ENCODE measurements at regions not wholly inside any gene's neighbourhood (a gene's known extent, or its start where the extent isn't known, plus 50 kb on each side); places are given as distances from the start of the nearest gene placed in this dataset.
"Not testable (repeated sequence)": the region's sequence is repeated elsewhere in the genome, so short reads cannot be mapped to it uniquely, and the experiment has no call there.

DNA sequence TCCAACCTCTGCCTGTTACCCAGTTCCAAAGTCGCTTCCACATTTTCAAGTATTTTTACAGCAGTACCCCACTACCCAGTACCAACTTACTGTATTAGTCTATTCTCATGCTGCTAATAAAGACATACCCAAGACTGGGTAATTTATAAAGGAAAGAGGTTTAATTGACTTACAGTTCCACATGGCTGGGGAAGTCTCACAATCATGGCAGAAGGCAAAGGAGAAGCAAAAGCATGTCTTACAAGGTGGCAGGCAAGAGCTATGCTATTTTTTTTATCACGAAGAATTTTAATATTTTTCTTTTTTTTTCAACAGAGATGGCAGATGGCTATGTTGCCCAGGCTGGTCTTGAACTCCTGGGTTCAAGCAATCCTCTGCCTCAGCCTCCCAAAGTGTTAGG lies 171.3 kb downstream of the MAIP1 start:
- not testable (repeated sequence) for TF ChIP-seq POLR2A, EP300 (IDR thresholded peaks at IDR 0.05)
- TF ChIP-seq, protein P1, sequence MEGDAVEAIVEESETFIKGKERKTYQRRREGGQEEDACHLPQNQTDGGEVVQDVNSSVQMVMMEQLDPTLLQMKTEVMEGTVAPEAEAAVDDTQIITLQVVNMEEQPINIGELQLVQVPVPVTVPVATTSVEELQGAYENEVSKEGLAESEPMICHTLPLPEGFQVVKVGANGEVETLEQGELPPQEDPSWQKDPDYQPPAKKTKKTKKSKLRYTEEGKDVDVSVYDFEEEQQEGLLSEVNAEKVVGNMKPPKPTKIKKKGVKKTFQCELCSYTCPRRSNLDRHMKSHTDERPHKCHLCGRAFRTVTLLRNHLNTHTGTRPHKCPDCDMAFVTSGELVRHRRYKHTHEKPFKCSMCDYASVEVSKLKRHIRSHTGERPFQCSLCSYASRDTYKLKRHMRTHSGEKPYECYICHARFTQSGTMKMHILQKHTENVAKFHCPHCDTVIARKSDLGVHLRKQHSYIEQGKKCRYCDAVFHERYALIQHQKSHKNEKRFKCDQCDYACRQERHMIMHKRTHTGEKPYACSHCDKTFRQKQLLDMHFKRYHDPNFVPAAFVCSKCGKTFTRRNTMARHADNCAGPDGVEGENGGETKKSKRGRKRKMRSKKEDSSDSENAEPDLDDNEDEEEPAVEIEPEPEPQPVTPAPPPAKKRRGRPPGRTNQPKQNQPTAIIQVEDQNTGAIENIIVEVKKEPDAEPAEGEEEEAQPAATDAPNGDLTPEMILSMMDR (IDR thresholded peaks at IDR 0.05), result not testable (repeated sequence)
